GM12878 (cell line): ENCODE measurements at regions not wholly inside any gene's neighbourhood (a gene's known extent, or its start where the extent isn't known, plus 50 kb on each side); places are given as distances from the start of the nearest gene placed in this dataset.

Source experiments
- ATAC-seq: fragments of 200-7000 bp; cut with Tn5 transposase; 3 replicates; pipeline ENCODE4 v1.9.1; 2020; ENCODE audit warnings: mild to moderate bottlenecking, moderate library complexity
- BruUV-seq: library from RNA; stranded (reverse); fragments of 400-500 nt; replicated peaks from 2 replicates; lab custom pipeline; 2021; lab: Mats Ljungman, UMichigan
- CTCF ChIA-PET: fragments of 300-600 bp; sonication (Branson Sonifier 250); formaldehyde crosslinking; extraction: SDS; loops from one replicate; lab custom pipeline; 2021; ENCODE audit warnings: inconsistent platforms; lab: Yijun Ruan, JAX
- POLR2A ChIA-PET: fragments of 350-600 bp; formaldehyde crosslinking; extraction: SDS; loops from one replicate; lab custom pipeline; 2021; ENCODE audit warnings: inconsistent platforms; lab: Charles Lee
- RAD21 ChIA-PET: fragments of 300-600 bp; sonication (Branson Sonifier 250); formaldehyde crosslinking; loops from one replicate; lab custom pipeline; 2023; ENCODE audit warnings: antibody characterized with exemption; ENCODE audit not compliant: unreplicated experiment; lab: Charles Lee
- SMC1A ChIA-PET: fragments of 300-600 bp; sonication (Branson Sonifier 250); formaldehyde crosslinking; loops from one replicate; lab custom pipeline; 2023; ENCODE audit not compliant: unreplicated experiment, uncharacterized antibody; lab: Charles Lee
- DNase-seq: peaks from one replicate; pipeline ENCODE4 v3.0.0-alpha.2; 2011; ENCODE audit warnings: low read depth, low spot score
- FAIRE-seq: peaks from 3 replicates; lab custom pipeline; 2011; peaks lifted over from hg19 to GRCh38; lab: Jason Lieb, UNC
- H2AFZ ChIP-seq: 2 replicates; pipeline ENCODE4 v1.6.0; 2011; ENCODE audit warnings: low read depth, low read length, control low read depth; ENCODE audit not compliant: control insufficient read depth
- H3K27ac ChIP-seq: 2 replicates; pipeline ENCODE4 v1.5.1; 2011; ENCODE audit warnings: control low read depth; ENCODE audit not compliant: control insufficient read depth, insufficient read depth
- H3K27me3 ChIP-seq, 2 experiments: replicated peaks in 1 of 2; 2 replicates each; pipeline versions ENCODE4 v1.6.0 to v1.6.1; 2011; ENCODE audit warnings: low read length in 1 of 2; ENCODE audit not compliant: control insufficient read depth in 2 of 2, insufficient read depth in 2 of 2
- H3K36me3 ChIP-seq, 2 experiments: 2 replicates each; pipeline ENCODE4 v1.5.1; 2011; ENCODE audit warnings: low read length in 1 of 2; ENCODE audit not compliant: control insufficient read depth in 2 of 2, insufficient read depth in 2 of 2
- H3K4me1 ChIP-seq: 2 replicates; pipeline ENCODE4 v1.6.1; 2011; ENCODE audit warnings: mild to moderate bottlenecking, low read length, moderate library complexity, mixed read lengths; ENCODE audit not compliant: control insufficient read depth, insufficient read depth
- H3K4me2 ChIP-seq: 2 replicates; pipeline ENCODE4 v1.6.0; 2011; ENCODE audit warnings: control low read depth; ENCODE audit not compliant: control insufficient read depth, insufficient read depth
- H3K4me3 ChIP-seq: fragments of 200-600 bp; sonication (generic); 2 replicates; pipeline ENCODE4 v1.5.1; 2016
- H3K79me2 ChIP-seq: 2 replicates; pipeline ENCODE4 v1.6.0; 2011; ENCODE audit warnings: low read length; ENCODE audit not compliant: control insufficient read depth, insufficient read depth
- H3K9ac ChIP-seq: 2 replicates; pipeline ENCODE4 v1.8.0; 2011; ENCODE audit warnings: low read length, control low read depth, mixed read lengths; ENCODE audit not compliant: control insufficient read depth, insufficient read depth
- H3K9me3 ChIP-seq: replicated peaks from 3 replicates; pipeline ENCODE4 v1.5.1; 2011; ENCODE audit warnings: mild to moderate bottlenecking, low read length; ENCODE audit not compliant: control insufficient read depth, insufficient read depth
- H4K20me1 ChIP-seq: 2 replicates; pipeline ENCODE4 v1.6.0; 2011; ENCODE audit not compliant: control insufficient read depth, insufficient read depth
- CBX5 ChIP-seq: sonication (generic); IDR thresholded peaks from 2 replicates; pipeline ENCODE4 v1.6.1; 2016; ENCODE audit warnings: low read depth, moderate library complexity, mild to moderate bottlenecking, inconsistent platforms
- IRF4 ChIP-seq: IDR thresholded peaks from 2 replicates; pipeline ENCODE4 v1.6.1; 2011; ENCODE audit warnings: low read depth, low read length
- SMC3 ChIP-seq: IDR thresholded peaks from 2 replicates; pipeline ENCODE4 v1.6.1; 2011; ENCODE audit warnings: low read length, improper control_type of control experiment, borderline replicate concordance
- ZBTB11 ChIP-seq: fragments of 450-650 bp; formaldehyde crosslinking; IDR thresholded peaks from 2 replicates; pipeline ENCODE4 v1.5.0; 2022; ENCODE audit warnings: mild to moderate bottlenecking, missing genetic modification characterization
- WGBS: methylation state at CpG from one replicate; pipeline ENCODE4 v1.1.6; 2016; ENCODE audit warnings: low lambda C conversion rate; ENCODE audit not compliant: insufficient replicate concordance, insufficient coverage; ENCODE audit errors: missing lambda C conversion rate; 5-methylcytosine and 5-hydroxymethylcytosine counted together
- in situ Hi-C: fragments of 300-500 bp; cut with MboI; formaldehyde crosslinking; loops from 9 replicates; pipeline ENCODE4 v1.14.3; 2018; ENCODE audit warnings: mixed read lengths
- intact Hi-C: fragments of 100-400 bp; cut with micrococcal nuclease; formaldehyde crosslinking; loops from one replicate; pipeline ENCODE4 v1.14.2; 2022; ENCODE audit not compliant: unreplicated experiment
- TF ChIP-seq, protein P1 (sequence below): IDR thresholded peaks from 2 replicates; pipeline ENCODE4 v1.6.1; 2012; ENCODE audit warnings: improper control_type of control experiment, low read depth, low read length; ENCODE audit not compliant: insufficient replicate concordance

- POLR2A ChIA-PET = no interaction called here
- Histone ChIP-seq H3K27ac (no peak overlapping the region), H4K20me1 (no peaks in the 10 kb centered on the region), H3K36me3 (no peaks in the 10 kb centered on the region), H3K4me3 (no peak overlapping the region), H3K4me2 (no peak overlapping the region), H3K9me3 (no peaks in the 10 kb centered on the region; the same call in 2 of the 3 replicates), H3K79me2 (no peaks in the 10 kb centered on the region), H3K4me1 (no peaks in the 10 kb centered on the region), H3K9ac (no peak overlapping the region), H3K27me3 (0 out of 4 replicates have a peak, but pooled peaks cover 0 to 2% of the 10 kb centered on the region in 2 experiments), H2AFZ (no peak overlapping the region)
- TF ChIP-seq IRF4 (no peak), ZBTB11 (CRISPR knock-in tag) (no peak), SMC3 (no peak), CBX5 (no peak)
- TF ChIP-seq, protein P1, sequence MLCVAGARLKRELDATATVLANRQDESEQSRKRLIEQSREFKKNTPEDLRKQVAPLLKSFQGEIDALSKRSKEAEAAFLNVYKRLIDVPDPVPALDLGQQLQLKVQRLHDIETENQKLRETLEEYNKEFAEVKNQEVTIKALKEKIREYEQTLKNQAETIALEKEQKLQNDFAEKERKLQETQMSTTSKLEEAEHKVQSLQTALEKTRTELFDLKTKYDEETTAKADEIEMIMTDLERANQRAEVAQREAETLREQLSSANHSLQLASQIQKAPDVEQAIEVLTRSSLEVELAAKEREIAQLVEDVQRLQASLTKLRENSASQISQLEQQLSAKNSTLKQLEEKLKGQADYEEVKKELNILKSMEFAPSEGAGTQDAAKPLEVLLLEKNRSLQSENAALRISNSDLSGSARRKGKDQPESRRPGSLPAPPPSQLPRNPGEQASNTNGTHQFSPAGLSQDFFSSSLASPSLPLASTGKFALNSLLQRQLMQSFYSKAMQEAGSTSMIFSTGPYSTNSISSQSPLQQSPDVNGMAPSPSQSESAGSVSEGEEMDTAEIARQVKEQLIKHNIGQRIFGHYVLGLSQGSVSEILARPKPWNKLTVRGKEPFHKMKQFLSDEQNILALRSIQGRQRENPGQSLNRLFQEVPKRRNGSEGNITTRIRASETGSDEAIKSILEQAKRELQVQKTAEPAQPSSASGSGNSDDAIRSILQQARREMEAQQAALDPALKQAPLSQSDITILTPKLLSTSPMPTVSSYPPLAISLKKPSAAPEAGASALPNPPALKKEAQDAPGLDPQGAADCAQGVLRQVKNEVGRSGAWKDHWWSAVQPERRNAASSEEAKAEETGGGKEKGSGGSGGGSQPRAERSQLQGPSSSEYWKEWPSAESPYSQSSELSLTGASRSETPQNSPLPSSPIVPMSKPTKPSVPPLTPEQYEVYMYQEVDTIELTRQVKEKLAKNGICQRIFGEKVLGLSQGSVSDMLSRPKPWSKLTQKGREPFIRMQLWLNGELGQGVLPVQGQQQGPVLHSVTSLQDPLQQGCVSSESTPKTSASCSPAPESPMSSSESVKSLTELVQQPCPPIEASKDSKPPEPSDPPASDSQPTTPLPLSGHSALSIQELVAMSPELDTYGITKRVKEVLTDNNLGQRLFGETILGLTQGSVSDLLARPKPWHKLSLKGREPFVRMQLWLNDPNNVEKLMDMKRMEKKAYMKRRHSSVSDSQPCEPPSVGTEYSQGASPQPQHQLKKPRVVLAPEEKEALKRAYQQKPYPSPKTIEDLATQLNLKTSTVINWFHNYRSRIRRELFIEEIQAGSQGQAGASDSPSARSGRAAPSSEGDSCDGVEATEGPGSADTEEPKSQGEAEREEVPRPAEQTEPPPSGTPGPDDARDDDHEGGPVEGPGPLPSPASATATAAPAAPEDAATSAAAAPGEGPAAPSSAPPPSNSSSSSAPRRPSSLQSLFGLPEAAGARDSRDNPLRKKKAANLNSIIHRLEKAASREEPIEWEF = no peak
- RAD21 ChIA-PET = no interaction called here
- FAIRE-seq = no peak
- no peak for ATAC-seq
- BruUV-seq = no TSS peak
- in situ Hi-C loops = no loop called here
- SMC1A ChIA-PET = interaction anchor here (0.5 kb wide), 1 partner anchor 121 kb away, joined by 3 read pairs; no protein-coding TSS in a partner anchor
- CTCF ChIA-PET = no interaction called here
- intact Hi-C loops = no loop called here
- 48% methylated on average over 10 of the region's 10 CpGs for WGBS
- DNase-seq = no peak
Measured at GRCh38 chr2:12649602-12650400, 66.9 kb upstream of the TRIB2 start.
